ENCODE measurements at regions not wholly inside any gene's neighbourhood (a gene's known extent, or its start where the extent isn't known, plus 50 kb on each side); places are given as distances from the start of the nearest gene placed in this dataset.

- Histone ChIP-seq H3K4me3 (replicated peaks; ENCODE audit: insufficient read depth, low read length) (no peak overlapping the region), H3K27me3 (ENCODE audit: insufficient read depth, poor library complexity, severe bottlenecking) (no peaks in the 10 kb centered on the region), H3K27ac (replicated peaks) (no peak overlapping the region)
- TF ChIP-seq CTCF (IDR thresholded peaks at IDR 0.05; ENCODE audit: insufficient read depth, low read length) (no peak), SPI1 (IDR thresholded peaks at IDR 0.05; ENCODE audit: borderline replicate concordance, low read depth) (no peak), REST (IDR thresholded peaks at IDR 0.05; ENCODE audit: insufficient replicate concordance, low read depth) (no peak), POLR2AphosphoS5 (IDR thresholded peaks at IDR 0.05; ENCODE audit: low read depth) (no peak), GABPA (IDR thresholded peaks at IDR 0.05; ENCODE audit: low read depth) (no peak)
- DNase-seq (ENCODE audit: low read depth in 1 of 2, low spot score in 1 of 2), result no peak
Measured at GRCh38 chr18:66193938-66194337, 410.0 kb downstream of the CDH19 start.

GRCh38 chr18:66193394-66193793 is 410.5 kb downstream of the CDH19 start:
- DNase-seq (ENCODE audit: low read depth in 1 of 2, low spot score in 1 of 2), result no peak
- Histone ChIP-seq H3K27ac (replicated peaks) (no peak overlapping the region), H3K4me3 (replicated peaks; ENCODE audit: insufficient read depth, low read length) (no peak overlapping the region), H3K27me3 (ENCODE audit: insufficient read depth, poor library complexity, severe bottlenecking) (no peaks in the 10 kb centered on the region)
- TF ChIP-seq SPI1 (IDR thresholded peaks at IDR 0.05; ENCODE audit: borderline replicate concordance, low read depth) (no peak), GABPA (IDR thresholded peaks at IDR 0.05; ENCODE audit: low read depth) (no peak), CTCF (IDR thresholded peaks at IDR 0.05; ENCODE audit: insufficient read depth, low read length) (no peak), POLR2AphosphoS5 (IDR thresholded peaks at IDR 0.05; ENCODE audit: low read depth) (no peak), REST (IDR thresholded peaks at IDR 0.05; ENCODE audit: insufficient replicate concordance, low read depth) (no peak)

- Histone ChIP-seq H3K27me3 (ENCODE audit: insufficient read depth, poor library complexity, severe bottlenecking) (no peaks in the 10 kb centered on the region), H3K27ac (replicated peaks) (no peak overlapping the region), H3K4me3 (replicated peaks; ENCODE audit: insufficient read depth, low read length) (no peak overlapping the region)
- no peak for DNase-seq (ENCODE audit: low read depth in 1 of 2, low spot score in 1 of 2)
- no peak for TF ChIP-seq CTCF (IDR thresholded peaks at IDR 0.05; ENCODE audit: insufficient read depth, low read length)
- TF ChIP-seq SPI1 (IDR thresholded peaks at IDR 0.05; ENCODE audit: borderline replicate concordance, low read depth), result no peak
- no peak for TF ChIP-seq POLR2AphosphoS5 (IDR thresholded peaks at IDR 0.05; ENCODE audit: low read depth)
- no peak for TF ChIP-seq GABPA (IDR thresholded peaks at IDR 0.05; ENCODE audit: low read depth)
- TF ChIP-seq REST (IDR thresholded peaks at IDR 0.05; ENCODE audit: insufficient replicate concordance, low read depth), result no peak
Measured at GRCh38 chr18:66168685-66169235, 417.9 kb downstream of the CDH7 start.

Data from HL-60 (cell line).